GM21367 (cell line): ENCODE measurements at regions not wholly inside any gene's neighbourhood (a gene's known extent, or its start where the extent isn't known, plus 50 kb on each side); places are given as distances from the start of the nearest gene placed in this dataset.

Experiments
- ATAC-seq: cut with Tn5 transposase; IDR thresholded peaks from one replicate; pipeline ENCODE4 v1.9.1; 2021; ENCODE audit not compliant: unreplicated experiment

DNA sequence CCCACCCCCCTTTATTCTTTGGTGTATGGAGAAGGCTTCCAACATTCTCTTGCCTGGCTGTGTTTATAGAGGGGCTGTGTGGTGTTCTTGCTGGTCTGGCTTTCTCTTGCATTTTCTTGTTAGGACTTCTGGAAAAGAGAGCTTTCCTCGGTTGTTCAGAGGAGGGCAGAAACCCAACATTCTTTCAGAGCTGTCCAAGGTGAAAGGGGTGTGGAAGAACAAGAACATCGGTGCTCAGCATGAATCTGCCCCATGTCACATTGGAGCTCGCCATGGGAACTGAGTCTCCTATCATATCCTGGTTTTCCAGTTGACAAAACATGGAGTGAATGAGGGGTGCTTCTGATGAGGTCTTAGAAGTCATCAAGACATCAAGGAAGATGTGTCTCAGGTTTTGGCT lies 281.8 kb downstream of the RNF144B start:
- no peak for ATAC-seq

GRCh38 chr6:18672852-18673251 lies 285.7 kb downstream of the RNF144B start:
- ATAC-seq, result no peak

GRCh38 chr6:18674346-18674745 lies 287.2 kb downstream of the RNF144B start:
- ATAC-seq, result no peak

DNA sequence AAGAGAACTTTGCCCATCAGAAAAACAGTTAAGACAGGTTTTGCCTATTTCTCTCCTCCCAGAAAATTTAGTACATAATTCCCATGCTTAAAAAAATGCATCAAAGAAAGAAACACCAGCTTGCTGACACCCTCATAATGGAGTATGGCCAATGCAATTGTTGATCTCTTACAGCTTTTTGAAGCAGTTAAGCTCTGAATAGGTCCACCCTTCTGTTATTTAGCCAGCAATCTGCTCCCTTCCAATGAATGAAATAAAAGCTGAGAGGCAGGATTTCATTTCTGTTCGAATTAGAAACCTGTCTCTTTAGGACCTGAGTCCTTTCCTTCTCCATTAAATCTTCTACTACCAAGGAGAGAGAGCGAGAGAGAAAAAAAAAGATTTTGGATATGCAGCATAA lies 288.7 kb downstream of the RNF144B start:
- ATAC-seq, result no peak

DNA sequence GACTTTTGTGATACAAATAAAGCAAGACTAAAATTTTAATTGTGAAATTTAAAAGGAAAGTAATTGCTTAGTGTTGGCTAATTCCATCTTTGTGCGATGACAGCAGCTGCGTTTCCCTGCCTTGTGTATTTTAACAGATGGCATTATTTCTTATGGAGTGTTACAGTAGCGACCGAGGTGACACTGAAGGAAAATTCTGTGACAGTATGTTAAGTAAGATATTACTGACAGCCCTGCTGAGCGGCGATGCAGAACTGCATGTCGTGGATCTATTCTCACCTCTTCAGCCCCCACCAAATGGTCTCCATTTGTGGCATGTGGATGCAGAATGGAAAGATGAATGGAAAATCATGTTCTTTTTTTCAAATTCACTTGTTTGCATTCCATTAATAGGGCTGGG lies 289.4 kb downstream of the RNF144B start:
- no peak for ATAC-seq

DNA sequence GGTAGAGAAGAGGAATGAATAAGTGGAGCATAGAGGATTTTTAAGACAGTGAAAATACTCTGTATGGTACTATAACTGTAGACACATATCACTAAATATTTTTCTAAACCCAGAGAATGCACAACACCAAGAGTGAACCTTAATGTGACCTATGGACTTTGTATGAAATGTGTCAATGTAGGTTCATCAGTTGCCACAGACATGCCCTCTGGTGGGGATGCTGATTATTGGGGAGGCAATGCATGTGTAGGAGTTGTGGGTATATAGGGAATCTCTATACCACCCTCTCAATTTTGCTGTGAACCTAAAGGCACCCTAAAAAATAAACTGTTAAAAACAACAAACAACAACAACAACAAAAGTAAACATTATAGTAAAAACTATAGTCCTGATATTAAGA lies 293.7 kb downstream of the RNF144B start:
- ATAC-seq, result no peak

DNA sequence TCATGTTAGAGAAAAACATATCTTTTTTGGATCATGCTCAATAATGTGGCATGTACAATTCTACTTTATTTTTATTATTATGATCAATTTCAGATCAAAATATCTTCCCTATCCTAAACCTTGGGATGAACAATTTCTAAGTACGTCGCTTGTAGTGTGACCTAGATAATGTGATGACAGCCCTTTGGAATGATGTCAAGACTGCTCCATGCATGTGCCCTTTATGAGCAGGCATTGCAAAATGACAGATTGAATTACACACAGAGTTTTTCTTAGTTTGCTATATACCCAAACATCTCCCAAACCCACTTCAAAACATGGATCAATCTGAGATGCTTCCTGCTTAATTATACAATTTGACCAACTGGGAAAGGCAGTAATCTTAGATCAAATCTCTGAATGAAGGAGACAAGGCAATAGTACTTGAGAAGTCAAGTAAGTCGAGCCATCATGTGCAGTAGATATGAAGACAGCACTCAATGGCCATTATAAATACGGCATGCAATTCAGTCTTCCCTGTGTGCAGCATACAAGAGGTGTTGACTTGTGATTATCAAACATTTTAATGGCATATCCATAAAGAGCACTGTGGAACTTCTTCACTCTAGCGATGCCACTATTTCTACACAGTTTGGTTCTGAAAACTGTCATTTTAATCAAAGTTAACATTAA lies 294.8 kb downstream of the RNF144B start:
- no peak for ATAC-seq

- ATAC-seq, result no peak
Measured at GRCh38 chr6:18684343-18684742, 297.2 kb downstream of the RNF144B start.

DNA sequence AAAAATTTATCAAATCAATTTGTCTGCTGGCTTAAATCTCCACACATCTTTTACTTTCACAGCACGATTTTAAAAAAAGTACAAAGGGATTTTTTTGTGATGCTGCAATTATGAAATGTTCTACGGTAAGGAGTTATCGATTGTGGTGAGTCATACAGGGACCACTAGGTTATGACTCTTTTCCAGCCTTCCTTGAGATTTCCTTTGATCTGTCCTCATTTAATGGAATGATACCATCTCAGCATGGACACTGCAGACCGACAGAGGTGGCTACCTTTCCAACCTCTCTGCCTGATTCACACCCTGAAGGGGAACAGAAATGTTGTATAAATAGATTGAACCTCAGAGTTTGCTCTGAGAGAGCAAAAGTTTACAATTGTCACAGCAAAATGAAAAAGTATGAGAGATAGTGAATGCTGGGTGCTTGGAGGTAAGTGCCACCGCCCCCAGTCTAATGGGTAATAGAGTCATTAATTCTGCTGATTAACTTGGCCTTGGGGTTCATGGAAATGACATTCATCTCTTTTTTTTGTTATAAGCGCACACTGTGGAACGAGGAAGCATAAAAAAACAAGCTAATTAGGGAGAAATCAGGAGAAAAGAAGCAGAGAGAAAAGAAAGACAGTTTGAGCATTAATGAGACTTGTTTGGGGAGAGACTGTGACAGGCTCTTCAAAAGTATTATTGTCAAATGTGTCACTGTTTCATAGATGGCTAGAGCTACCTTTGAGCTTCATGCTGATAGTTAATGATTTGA lies 306.0 kb downstream of the RNF144B start:
- no peak for ATAC-seq

- ATAC-seq, result no peak
Measured at GRCh38 chr6:18693881-18694280, 306.7 kb downstream of the RNF144B start.

GRCh38 chr6:18703546-18703945 lies 316.4 kb downstream of the RNF144B start:
- ATAC-seq, result no peak

DNA sequence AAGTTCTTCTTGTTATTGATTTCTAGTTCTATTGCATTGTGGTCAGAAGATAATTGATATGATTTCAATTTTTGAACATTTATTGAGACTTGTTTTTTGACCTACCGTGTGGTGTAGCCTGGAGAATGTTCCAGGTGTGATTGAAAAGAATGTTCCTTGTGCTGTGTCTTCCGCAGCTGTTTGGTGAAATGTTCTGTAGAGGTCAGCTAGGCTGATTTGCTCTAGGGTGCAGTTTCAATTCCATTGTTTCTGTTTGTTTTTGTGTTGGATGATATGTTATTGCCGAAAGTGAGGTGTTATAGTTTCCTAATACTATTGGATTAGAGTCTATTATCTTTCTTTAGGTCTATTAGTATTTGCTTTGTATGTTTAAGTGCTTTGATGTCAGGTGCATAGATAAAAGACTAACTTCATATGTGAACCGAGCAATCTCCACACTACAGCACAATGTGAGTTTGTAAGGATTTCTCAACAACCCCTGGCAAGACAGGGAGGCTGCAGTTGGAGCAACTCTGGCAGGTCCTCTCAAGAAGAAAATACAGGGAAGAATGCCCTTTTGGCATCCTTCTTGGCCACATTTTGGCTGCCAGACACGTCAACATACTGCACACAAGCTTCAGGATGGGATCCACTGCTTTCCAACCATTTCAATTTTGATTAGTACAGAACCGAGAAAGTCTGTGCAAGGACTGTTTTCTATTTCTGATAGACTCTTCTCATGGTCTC lies 320.7 kb downstream of the RNF144B start:
- no peak for ATAC-seq

DNA sequence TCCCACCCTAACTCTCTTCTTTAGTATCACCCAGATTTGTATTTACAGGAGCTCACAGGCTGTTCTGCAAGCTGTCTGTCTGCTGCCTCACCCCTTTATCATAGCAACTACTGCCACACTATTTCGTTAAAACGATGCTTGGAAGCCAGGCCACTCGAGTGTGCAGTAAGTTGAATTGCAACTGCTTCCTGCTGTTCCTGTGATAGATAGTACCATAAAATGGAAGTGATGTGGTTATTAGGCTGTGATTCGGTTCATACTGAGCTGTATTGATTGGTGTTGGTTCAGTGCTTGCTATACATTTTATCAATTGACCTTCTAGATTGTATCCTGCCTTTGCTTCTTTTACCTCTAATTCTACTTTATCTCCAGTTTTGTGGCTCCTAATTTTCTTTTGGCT lies 325.4 kb downstream of the RNF144B start:
- ATAC-seq, result no peak

GRCh38 chr6:18720075-18720474 lies 332.9 kb downstream of the RNF144B start:
- no peak for ATAC-seq

- ATAC-seq, result no peak
Measured at GRCh38 chr6:18724056-18724455, 336.9 kb downstream of the RNF144B start.

DNA sequence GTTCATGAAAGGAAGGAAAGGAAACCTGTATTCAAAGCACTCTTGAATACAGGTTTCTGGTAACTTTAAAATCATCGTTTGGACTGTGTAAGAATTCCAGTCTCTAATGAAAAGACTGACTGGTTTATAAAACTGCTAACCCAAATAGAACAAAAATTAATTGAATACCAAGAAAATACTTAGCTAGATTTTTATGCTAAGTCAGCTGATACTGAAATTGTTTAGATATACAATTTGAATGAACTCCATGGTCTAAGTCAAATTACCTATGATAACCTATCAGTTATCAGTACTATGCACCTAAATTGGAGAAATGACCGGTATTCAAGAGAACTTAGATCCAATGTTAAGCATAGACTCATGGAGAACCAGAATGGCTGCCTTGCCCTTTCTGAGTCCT lies 338.3 kb downstream of the RNF144B start:
- no peak for ATAC-seq

- no peak for ATAC-seq
Measured at GRCh38 chr6:18733921-18734550, 346.9 kb downstream of the RNF144B start.

GRCh38 chr6:18741741-18742140 lies 354.6 kb downstream of the RNF144B start:
- no peak for ATAC-seq

DNA sequence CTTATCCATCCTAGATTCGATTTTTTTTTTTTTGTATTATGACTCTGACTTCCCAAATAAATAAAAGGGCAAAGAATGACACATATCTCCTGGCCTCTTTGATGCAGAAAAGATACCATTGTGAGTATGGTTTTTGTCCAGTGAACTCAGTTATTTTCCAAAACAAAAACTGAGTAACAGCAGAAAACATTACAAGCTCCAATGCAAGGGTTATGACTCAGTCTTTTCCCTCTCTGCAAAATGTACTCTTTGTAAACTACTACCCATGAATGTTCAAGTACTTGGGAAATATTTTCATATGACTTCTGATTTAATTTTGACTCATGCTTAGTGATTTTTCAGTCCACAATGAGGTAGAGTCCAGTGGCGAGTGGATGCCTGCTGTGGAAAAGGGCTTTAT lies 355.3 kb downstream of the RNF144B start:
- ATAC-seq, result no peak

- no peak for ATAC-seq
Measured at GRCh38 chr6:18746727-18747126, 359.6 kb downstream of the RNF144B start.

DNA sequence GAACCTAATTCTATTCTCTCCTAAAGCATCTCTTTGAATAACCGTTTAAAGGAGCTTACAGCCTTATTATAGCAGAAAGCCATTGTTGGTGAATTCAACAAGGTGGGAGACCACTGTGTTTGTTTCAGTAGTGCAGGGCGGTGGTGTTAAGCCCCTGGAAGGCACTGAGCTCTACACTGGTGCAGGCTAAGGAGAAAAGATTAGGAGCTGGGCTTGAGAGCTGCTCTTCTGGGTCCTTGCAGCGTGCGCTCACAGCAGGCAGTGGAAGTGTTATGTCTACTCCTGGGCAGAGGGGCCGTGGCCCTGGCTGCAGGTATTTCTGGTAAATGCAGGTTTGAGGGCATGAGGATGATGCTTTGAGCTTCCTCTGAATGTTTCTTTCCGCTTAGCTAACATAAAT lies 361.2 kb downstream of the RNF144B start:
- no peak for ATAC-seq
